ENCODE measurements at regions not wholly inside any gene's neighbourhood (a gene's known extent, or its start where the extent isn't known, plus 50 kb on each side); places are given as distances from the start of the nearest gene placed in this dataset.

DNA sequence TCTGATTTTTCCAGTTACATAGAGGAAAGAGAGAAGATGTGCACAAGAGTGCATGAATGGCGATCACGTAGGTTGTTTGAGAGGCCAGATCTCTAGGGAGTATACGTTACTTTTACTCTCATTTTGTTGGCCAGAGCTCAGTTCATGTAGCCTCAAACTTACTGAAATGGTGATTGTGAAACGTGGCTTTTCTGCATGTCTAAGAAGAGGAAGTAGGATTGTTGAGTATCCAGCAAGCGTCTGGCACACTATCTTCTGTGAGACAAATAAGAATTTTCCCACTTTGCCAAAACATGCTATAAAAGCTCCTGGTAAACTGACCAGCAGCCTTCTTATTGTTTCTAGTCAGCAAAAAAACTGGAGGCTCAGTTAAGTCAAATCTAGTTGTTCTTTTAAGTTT is 264.5 kb upstream of the EMCN start:
- no peak overlapping the region for H3K27ac ChIP-seq
- no peaks in the 10 kb centered on the region for H3K4me1 ChIP-seq (ENCODE audit: control insufficient read depth in 1 of 2, low read depth in 2 of 2)
- H3K27me3 ChIP-seq (replicated peaks; ENCODE audit: insufficient read depth) = no peaks in the 10 kb centered on the region
- TF ChIP-seq, protein P1, sequence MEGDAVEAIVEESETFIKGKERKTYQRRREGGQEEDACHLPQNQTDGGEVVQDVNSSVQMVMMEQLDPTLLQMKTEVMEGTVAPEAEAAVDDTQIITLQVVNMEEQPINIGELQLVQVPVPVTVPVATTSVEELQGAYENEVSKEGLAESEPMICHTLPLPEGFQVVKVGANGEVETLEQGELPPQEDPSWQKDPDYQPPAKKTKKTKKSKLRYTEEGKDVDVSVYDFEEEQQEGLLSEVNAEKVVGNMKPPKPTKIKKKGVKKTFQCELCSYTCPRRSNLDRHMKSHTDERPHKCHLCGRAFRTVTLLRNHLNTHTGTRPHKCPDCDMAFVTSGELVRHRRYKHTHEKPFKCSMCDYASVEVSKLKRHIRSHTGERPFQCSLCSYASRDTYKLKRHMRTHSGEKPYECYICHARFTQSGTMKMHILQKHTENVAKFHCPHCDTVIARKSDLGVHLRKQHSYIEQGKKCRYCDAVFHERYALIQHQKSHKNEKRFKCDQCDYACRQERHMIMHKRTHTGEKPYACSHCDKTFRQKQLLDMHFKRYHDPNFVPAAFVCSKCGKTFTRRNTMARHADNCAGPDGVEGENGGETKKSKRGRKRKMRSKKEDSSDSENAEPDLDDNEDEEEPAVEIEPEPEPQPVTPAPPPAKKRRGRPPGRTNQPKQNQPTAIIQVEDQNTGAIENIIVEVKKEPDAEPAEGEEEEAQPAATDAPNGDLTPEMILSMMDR (IDR thresholded peaks at IDR 0.05) = no peak
- no peak overlapping the region for H3K4me3 ChIP-seq
- ATAC-seq (ENCODE audit: insufficient number of reproducible peaks, low FRiP score, low read depth) (no peak), DNase-seq (ENCODE audit: low spot score) (no peak)
- H3K9me3 ChIP-seq = no peaks in the 10 kb centered on the region
- H3K36me3 ChIP-seq = no peaks in the 10 kb centered on the region

DNA sequence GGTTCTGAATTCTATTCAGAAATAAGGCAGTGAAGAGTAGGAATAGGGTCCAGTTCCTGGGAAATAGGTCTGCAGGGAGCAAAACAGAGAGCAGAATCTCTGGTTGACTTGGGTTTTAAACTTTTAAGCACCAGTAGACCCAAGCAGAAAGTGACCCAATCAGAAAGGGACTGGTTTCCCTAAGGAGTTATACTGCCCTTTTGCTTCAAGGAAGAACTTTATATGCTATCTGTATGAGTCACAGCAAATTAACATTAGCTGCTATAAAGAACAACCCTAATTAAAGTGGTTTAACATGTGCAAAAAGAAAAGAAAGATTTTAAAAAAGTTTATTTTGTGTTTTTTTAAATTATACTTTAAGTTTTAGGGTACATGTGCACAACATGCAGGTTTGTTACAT is 263.6 kb upstream of the EMCN start:
- TF ChIP-seq, protein P1 (IDR thresholded peaks at IDR 0.05) = no peak
- ATAC-seq (ENCODE audit: insufficient number of reproducible peaks, low FRiP score, low read depth) (no peak), DNase-seq (ENCODE audit: low spot score) (no peak)
- no peaks in the 10 kb centered on the region for H3K9me3 ChIP-seq
- H3K27me3 ChIP-seq (replicated peaks; ENCODE audit: insufficient read depth) = no peaks in the 10 kb centered on the region
- H3K27ac ChIP-seq = no peak overlapping the region
- no peak overlapping the region for H3K4me3 ChIP-seq
- no peaks in the 10 kb centered on the region for H3K4me1 ChIP-seq (ENCODE audit: control insufficient read depth in 1 of 2, low read depth in 2 of 2)
- H3K36me3 ChIP-seq = no peaks in the 10 kb centered on the region

DNA sequence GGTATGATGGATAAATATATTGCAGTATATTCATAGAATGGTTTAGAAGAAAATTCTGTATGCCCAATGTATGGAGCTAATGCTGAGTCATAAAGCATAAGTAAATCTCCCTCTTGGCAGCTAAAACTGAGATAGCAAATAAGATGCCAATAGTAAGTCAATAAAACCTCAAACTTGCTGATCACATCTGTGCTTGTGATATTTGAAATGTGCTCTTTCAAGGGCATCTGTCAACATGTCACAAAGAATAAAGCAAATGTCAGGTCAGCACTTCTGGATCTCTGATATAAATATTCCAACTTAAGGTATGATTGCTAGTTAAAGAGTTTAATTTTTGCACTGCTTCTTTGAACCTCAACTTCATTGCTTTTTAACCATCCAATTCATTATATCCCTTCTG is 262.3 kb upstream of the EMCN start:
- no peaks in the 10 kb centered on the region for H3K36me3 ChIP-seq
- TF ChIP-seq, protein P1 (IDR thresholded peaks at IDR 0.05) = no peak
- no peaks in the 10 kb centered on the region for H3K4me1 ChIP-seq (ENCODE audit: control insufficient read depth in 1 of 2, low read depth in 2 of 2)
- DNase-seq (ENCODE audit: low spot score) (no peak), ATAC-seq (ENCODE audit: insufficient number of reproducible peaks, low FRiP score, low read depth) (no peak)
- no peaks in the 10 kb centered on the region for H3K27me3 ChIP-seq (replicated peaks; ENCODE audit: insufficient read depth)
- no peaks in the 10 kb centered on the region for H3K9me3 ChIP-seq
- no peak overlapping the region for H3K4me3 ChIP-seq
- H3K27ac ChIP-seq = no peak overlapping the region

DNA sequence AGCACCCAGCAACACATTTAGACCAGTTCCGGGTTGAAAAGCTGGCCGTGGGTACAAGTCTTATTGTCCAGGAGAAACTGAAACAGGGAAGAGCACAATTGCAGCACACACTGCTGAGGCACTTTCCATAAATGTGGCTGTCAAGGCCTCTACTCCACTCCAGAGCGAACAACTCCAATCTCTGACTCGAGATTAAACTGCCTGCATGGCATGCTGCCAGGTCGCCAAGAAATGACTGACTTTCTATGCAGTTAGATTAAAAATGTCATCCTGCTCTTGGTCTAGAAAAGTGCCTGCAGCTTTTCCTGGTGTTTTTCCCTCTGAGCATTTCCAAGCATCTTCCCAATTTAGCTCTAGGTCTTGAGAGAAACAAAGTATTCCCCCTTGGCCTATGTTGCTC is 260.6 kb upstream of the EMCN start:
- Histone ChIP-seq H3K4me3 (no peak overlapping the region), H3K9me3 (no peaks in the 10 kb centered on the region), H3K27ac (no peak overlapping the region), H3K27me3 (replicated peaks; ENCODE audit: insufficient read depth) (no peaks in the 10 kb centered on the region), H3K4me1 (ENCODE audit: control insufficient read depth in 1 of 2, low read depth in 2 of 2) (no peaks in the 10 kb centered on the region), H3K36me3 (no peaks in the 10 kb centered on the region)
- TF ChIP-seq, protein P1 (IDR thresholded peaks at IDR 0.05) = no peak
- no peak for DNase-seq (ENCODE audit: low spot score)
- ATAC-seq (ENCODE audit: insufficient number of reproducible peaks, low FRiP score, low read depth) = no peak

DNA sequence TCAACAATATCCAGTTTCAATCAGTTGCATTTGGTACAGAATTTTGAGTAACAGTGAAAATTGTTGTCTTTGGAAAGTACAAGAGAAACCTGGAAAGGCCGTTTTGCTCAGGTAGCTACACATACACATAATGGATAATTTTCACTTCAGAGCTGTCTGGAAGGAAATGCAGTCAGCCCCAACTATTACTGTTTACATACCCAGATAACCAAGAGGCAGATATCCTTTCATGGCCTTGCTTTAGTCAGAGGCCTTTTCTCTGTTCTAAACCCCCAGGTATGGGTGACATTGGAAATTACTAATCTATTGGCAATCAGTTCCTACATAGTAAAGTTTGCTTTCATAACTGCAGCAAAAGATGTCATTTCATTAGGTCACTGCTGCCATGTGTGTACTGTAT is 244.9 kb upstream of the EMCN start:
- TF ChIP-seq, protein P1 (IDR thresholded peaks at IDR 0.05) = no peak
- H3K27ac ChIP-seq = no peak overlapping the region
- DNase-seq (ENCODE audit: low spot score) (no peak), ATAC-seq (ENCODE audit: insufficient number of reproducible peaks, low FRiP score, low read depth) (no peak)
- no peaks in the 10 kb centered on the region for H3K27me3 ChIP-seq (replicated peaks; ENCODE audit: insufficient read depth)
- H3K36me3 ChIP-seq = no peaks in the 10 kb centered on the region
- H3K9me3 ChIP-seq = peaks cover 10% of the 10 kb centered on the region
- H3K4me1 ChIP-seq (ENCODE audit: control insufficient read depth in 1 of 2, low read depth in 2 of 2) = no peaks in the 10 kb centered on the region
- H3K4me3 ChIP-seq = no peak overlapping the region

All from thoracic aorta (tissue), 2 donors.